Activated T-cell treated with anti-CD3 and anti-CD28 coated beads, Interleukin-2, amount 50 U/mL, for 24 hours (primary cell): ENCODE measurements at regions not wholly inside any gene's neighbourhood (a gene's known extent, or its start where the extent isn't known, plus 50 kb on each side); places are given as distances from the start of the nearest gene placed in this dataset.
A peak's percentile ranks its signal among the peaks of the same experiment; 100 is the strongest.

Source experiments
- DNase-seq: peaks from one replicate; pipeline ENCODE4 v3.0.0-alpha.2; 2020
- H3K27ac Mint-ChIP-seq: 2 replicates; pipeline ENCODE4 v1.8.0; 2020; ENCODE audit warnings: mild to moderate bottlenecking, mixed read lengths
- H3K27me3 Mint-ChIP-seq: 2 replicates; pipeline ENCODE4 v1.8.0; 2020; ENCODE audit warnings: mixed read lengths
- H3K36me3 Mint-ChIP-seq: 2 replicates; pipeline ENCODE4 v1.8.0; 2020; ENCODE audit warnings: low read depth, mixed read lengths
- H3K4me1 Mint-ChIP-seq: 2 replicates; pipeline ENCODE4 v1.8.0; 2020; ENCODE audit warnings: low read depth, mixed read lengths
- H3K4me3 Mint-ChIP-seq: 2 replicates; pipeline ENCODE4 v1.8.0; 2020; ENCODE audit warnings: mild to moderate bottlenecking, moderate library complexity, mixed read lengths
- H3K9me3 Mint-ChIP-seq: 2 replicates; pipeline ENCODE4 v1.8.0; 2020; ENCODE audit warnings: mixed read lengths

GRCh38 chr16:16830973-16831372, 452.0 kb downstream of the NPIPA7 start:
- Mint-ChIP-seq H3K36me3 (no peaks in the 10 kb centered on the region), H3K4me3 (no peak overlapping the region), H3K9me3 (peaks cover 2% of the 10 kb centered on the region), H3K27ac (no peak overlapping the region), H3K27me3 (peaks cover 44% of the 10 kb centered on the region), H3K4me1 (peaks cover 4% of the 10 kb centered on the region)
- no peak for DNase-seq

GRCh38 chr16:16833165-16833564, 454.2 kb downstream of the NPIPA7 start:
- Mint-ChIP-seq H3K36me3 (no peaks in the 10 kb centered on the region), H3K27me3 (peaks cover 36% of the 10 kb centered on the region), H3K4me1 (peaks cover 4% of the 10 kb centered on the region), H3K27ac (no peak overlapping the region), H3K9me3 (peaks cover 2% of the 10 kb centered on the region), H3K4me3 (no peak overlapping the region)
- no peak for DNase-seq

- Mint-ChIP-seq H3K27ac (no peak overlapping the region), H3K4me1 (no peaks in the 10 kb centered on the region), H3K27me3 (peaks cover 29% of the 10 kb centered on the region), H3K9me3 (peaks cover 2% of the 10 kb centered on the region), H3K36me3 (no peaks in the 10 kb centered on the region), H3K4me3 (no peak overlapping the region)
- no peak for DNase-seq
Observed at GRCh38 chr16:16850274-16850673, 471.3 kb downstream of the NPIPA7 start.

GRCh38 chr16:16857012-16857411, 478.1 kb downstream of the NPIPA7 start:
- Mint-ChIP-seq H3K4me3 (no peak overlapping the region), H3K36me3 (no peaks in the 10 kb centered on the region), H3K27me3 (peaks cover 26% of the 10 kb centered on the region), H3K4me1 (no peaks in the 10 kb centered on the region), H3K9me3 (no peaks in the 10 kb centered on the region), H3K27ac (no peak overlapping the region)
- DNase-seq: no peak

DNA sequence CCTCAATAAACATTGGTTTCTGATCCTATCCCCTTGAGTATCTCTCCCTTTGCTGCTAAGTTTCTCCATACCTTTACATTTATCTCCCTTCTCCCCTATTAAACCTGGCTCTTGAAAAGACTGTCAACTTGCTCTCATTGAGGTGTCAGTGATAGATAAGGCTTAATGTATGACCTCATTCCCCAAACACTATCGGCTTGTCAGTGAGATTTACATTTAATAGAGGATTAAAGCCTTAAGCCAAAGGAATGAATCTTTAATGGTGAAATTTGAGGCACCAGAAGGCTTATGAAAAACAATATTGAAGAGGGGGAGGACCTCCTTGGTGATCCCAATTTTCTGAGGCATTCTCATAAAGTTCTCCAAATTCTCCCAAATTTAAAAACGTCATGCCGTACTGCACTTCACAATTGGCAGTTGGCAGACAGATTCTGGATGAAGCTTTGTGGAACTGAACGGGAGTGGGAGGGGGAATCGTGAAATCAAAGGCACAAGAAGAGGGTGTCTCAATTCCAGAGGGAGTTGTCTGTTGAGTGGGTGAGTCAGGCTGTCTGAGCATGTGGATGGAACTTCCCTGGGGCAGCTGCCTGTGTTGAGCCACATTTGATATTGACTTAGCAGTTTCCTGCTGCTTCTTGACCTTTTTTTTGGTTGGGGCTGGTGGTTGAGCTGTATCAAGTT, 478.8 kb downstream of the NPIPA7 start:
- Mint-ChIP-seq H3K27ac (no peak overlapping the region), H3K4me3 (no peak overlapping the region), H3K27me3 (peaks cover 24% of the 10 kb centered on the region), H3K36me3 (no peaks in the 10 kb centered on the region), H3K4me1 (no peaks in the 10 kb centered on the region), H3K9me3 (no peaks in the 10 kb centered on the region)
- DNase-seq: no peak

- Mint-ChIP-seq H3K9me3 (no peaks in the 10 kb centered on the region), H3K4me1 (no peaks in the 10 kb centered on the region), H3K27me3 (peaks cover 12% of the 10 kb centered on the region), H3K36me3 (no peaks in the 10 kb centered on the region), H3K27ac (no peak overlapping the region), H3K4me3 (no peak overlapping the region)
- DNase-seq: peak; percentile 65
Observed at GRCh38 chr16:16861546-16861945, 482.6 kb downstream of the NPIPA7 start.

DNA sequence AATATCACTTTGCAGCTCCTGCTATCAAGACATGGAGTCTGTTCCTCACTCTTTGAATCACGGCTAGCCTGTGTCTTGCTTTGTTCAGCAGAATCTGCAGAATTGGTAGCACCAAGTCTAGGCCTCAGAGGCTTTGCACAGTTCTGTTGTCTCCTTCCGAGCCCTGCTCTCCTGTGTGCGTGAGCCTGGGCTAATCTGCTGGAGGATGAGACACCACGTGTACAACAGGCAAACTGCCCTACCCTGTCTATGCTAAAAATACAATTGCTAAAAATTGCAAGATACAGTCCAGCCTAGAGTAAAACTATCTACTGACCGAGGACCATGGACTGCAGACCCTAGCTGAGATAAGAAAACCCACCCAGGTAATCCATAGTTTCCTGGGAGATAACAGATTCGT, 484.7 kb downstream of the NPIPA7 start:
- Mint-ChIP-seq H3K36me3 (no peaks in the 10 kb centered on the region), H3K27me3 (peaks cover 16% of the 10 kb centered on the region), H3K4me3 (no peak overlapping the region), H3K27ac (no peak overlapping the region), H3K9me3 (no peaks in the 10 kb centered on the region), H3K4me1 (no peaks in the 10 kb centered on the region)
- DNase-seq: no peak

DNA sequence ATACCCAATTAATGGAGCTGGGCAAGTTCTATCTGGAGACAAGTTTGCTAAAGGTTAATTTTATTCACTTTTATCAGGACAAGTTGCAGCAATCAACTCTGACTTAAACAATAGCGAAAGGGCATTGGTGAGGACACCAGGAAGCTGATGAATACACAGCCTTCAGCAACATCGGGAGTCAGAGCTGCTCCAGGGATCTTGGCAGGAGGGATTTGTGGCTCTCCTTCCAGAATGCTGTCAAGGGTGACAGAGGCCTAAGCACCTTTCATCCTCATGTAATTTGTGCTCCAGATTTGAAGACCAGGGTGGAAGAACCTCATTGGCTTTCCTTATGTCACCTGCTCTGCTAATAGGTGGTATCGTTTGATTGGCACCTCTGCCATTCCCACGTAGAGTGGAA, 485.6 kb downstream of the NPIPA7 start:
- Mint-ChIP-seq H3K4me3 (no peak overlapping the region), H3K4me1 (no peaks in the 10 kb centered on the region), H3K9me3 (no peaks in the 10 kb centered on the region), H3K36me3 (no peaks in the 10 kb centered on the region), H3K27ac (no peak overlapping the region), H3K27me3 (peaks cover 11% of the 10 kb centered on the region)
- no peak for DNase-seq

GRCh38 chr16:16865374-16865773, 486.4 kb downstream of the NPIPA7 start:
- H3K27ac Mint-ChIP-seq: no peak overlapping the region
- H3K36me3 Mint-ChIP-seq: no peaks in the 10 kb centered on the region
- no peak for DNase-seq
- no peaks in the 10 kb centered on the region for H3K4me1 Mint-ChIP-seq
- H3K27me3 Mint-ChIP-seq: peaks cover 13% of the 10 kb centered on the region
- H3K9me3 Mint-ChIP-seq: no peaks in the 10 kb centered on the region
- H3K4me3 Mint-ChIP-seq: no peak overlapping the region

DNA sequence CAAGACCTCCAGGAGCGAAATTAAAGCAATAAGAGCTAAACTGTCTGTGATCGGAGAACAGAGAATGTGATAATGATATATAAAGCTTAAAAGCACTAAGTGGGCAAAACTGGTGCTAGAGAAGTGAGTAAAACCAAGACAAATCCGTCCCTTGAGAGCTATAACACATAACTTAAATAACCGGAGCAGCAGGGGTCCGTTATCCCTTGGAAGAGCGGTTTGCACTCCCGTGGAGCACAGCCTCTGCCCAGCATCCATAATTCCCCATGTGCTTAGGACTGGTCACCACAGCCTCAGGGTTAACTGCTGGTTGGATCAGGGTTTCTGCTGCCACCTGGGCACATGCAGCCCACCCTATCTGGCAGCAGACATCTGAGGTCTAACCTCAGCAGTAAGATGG, 489.0 kb downstream of the NPIPA7 start:
- no peak overlapping the region for H3K4me3 Mint-ChIP-seq
- DNase-seq: no peak
- H3K9me3 Mint-ChIP-seq: no peaks in the 10 kb centered on the region
- peaks cover 22% of the 10 kb centered on the region for H3K27me3 Mint-ChIP-seq
- no peak overlapping the region for H3K27ac Mint-ChIP-seq
- no peaks in the 10 kb centered on the region for H3K36me3 Mint-ChIP-seq
- H3K4me1 Mint-ChIP-seq: no peaks in the 10 kb centered on the region

GRCh38 chr16:16868727-16869126, 489.8 kb downstream of the NPIPA7 start:
- no peaks in the 10 kb centered on the region for H3K9me3 Mint-ChIP-seq
- H3K36me3 Mint-ChIP-seq: no peaks in the 10 kb centered on the region
- no peak for DNase-seq
- no peaks in the 10 kb centered on the region for H3K4me1 Mint-ChIP-seq
- H3K27ac Mint-ChIP-seq: no peak overlapping the region
- H3K27me3 Mint-ChIP-seq: peaks cover 22% of the 10 kb centered on the region
- no peak overlapping the region for H3K4me3 Mint-ChIP-seq

DNA sequence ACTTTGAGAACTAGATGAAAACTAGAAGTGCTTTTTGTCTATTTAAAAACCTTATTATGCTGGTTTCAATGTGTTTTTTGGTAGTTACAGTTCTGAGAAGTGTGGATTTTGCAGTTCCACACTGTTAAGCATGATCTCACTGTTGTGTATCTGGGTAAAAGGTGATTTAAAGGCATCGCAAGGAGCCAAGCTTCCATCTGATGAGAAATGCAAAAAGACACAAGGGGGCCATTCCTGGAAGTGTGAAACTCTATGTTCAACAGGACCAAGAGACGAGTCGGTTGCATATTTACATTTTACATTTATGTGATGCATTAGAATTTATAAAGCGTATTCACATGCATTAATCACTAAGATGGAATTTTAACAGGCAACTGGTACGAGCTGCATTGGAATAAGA, 490.8 kb downstream of the NPIPA7 start:
- DNase-seq: no peak
- H3K4me3 Mint-ChIP-seq: no peak overlapping the region
- no peak overlapping the region for H3K27ac Mint-ChIP-seq
- peaks cover 22% of the 10 kb centered on the region for H3K27me3 Mint-ChIP-seq
- no peaks in the 10 kb centered on the region for H3K9me3 Mint-ChIP-seq
- H3K4me1 Mint-ChIP-seq: no peaks in the 10 kb centered on the region
- H3K36me3 Mint-ChIP-seq: no peaks in the 10 kb centered on the region

DNA sequence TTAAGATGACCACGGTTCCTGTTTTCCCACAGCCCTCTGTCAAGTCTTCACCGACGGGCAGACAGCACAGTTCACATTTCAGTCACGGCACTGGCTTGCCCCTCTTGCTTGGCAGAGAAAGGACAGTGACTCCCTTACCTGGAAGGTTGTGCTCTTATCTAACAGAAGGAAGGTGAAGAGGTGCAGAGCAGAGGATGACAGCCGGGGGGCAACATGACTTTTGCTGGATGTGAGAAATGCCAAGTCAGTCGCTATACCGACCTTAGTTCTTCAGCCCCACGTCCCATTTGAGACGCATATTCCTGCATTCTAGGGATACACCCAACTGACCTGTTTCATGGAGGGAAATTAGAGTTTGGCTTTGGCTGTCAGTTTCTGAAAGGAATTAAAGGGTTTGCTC, 492.3 kb downstream of the NPIPA7 start:
- Mint-ChIP-seq H3K27me3 (peaks cover 22% of the 10 kb centered on the region), H3K4me1 (no peaks in the 10 kb centered on the region), H3K27ac (no peak overlapping the region), H3K4me3 (no peak overlapping the region), H3K36me3 (no peaks in the 10 kb centered on the region), H3K9me3 (no peaks in the 10 kb centered on the region)
- DNase-seq: no peak

DNA sequence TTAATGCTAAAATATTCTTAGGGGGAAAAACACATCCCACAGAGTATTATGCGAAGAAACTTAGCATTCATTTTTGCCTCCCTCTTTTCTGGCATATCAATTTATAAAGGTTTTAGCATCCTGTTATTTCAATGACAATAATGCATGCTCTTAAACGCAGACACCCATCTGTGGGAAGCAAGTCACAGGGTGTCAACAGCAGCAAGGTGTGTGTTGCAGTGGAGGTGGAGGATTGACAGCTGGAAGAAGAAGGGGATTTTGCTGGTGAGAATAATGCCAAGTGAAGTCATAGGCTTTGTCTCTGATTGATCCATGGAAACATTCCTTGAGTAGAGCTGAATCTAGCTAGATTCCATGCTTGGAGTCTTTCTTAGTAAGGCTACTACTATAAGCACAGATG, 498.1 kb downstream of the NPIPA7 start:
- no peak overlapping the region for H3K27ac Mint-ChIP-seq
- no peak overlapping the region for H3K4me3 Mint-ChIP-seq
- H3K4me1 Mint-ChIP-seq: peaks cover 1% of the 10 kb centered on the region
- no peak for DNase-seq
- H3K9me3 Mint-ChIP-seq: no peaks in the 10 kb centered on the region
- peaks cover 10% of the 10 kb centered on the region for H3K27me3 Mint-ChIP-seq
- no peaks in the 10 kb centered on the region for H3K36me3 Mint-ChIP-seq

DNA sequence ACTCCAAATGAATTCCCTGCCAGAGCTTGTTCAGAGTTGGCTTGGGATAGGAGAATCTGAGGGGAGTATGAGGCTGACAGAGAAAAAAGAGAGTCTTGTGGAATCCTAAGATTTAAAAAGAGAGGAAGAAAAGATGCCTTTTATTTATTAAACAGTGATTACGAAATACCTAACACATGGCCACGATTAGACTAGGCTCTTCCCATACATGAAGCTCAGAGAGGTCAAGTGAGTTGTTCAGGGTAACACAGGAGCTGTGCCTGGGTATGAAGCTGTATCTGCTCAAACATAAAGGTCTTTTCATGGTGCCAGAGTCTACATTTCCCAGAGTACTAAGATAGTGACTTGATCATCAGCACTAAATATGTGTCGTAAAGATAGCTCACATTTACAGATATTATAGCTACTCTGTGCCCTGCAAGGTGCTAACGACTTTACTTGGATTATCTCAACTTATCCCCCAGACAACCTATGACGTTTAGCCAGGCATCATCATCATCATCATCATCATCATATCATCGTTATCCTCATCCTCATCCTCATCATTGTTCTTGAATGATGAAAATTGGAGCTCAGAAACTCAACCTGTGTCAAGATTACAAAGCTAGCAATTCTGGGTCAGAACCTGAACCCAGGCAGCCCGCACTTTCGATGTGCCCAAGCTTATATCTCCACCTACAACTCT, 500.8 kb downstream of the NPIPA7 start:
- no peak overlapping the region for H3K27ac Mint-ChIP-seq
- DNase-seq: no peak
- no peaks in the 10 kb centered on the region for H3K9me3 Mint-ChIP-seq
- no peak overlapping the region for H3K4me3 Mint-ChIP-seq
- H3K4me1 Mint-ChIP-seq: peaks cover 1% of the 10 kb centered on the region
- H3K36me3 Mint-ChIP-seq: no peaks in the 10 kb centered on the region
- H3K27me3 Mint-ChIP-seq: peaks cover 6% of the 10 kb centered on the region
